GM18868 (cell line): ENCODE measurements at regions not wholly inside any gene's neighbourhood (a gene's known extent, or its start where the extent isn't known, plus 50 kb on each side); places are given as distances from the start of the nearest gene placed in this dataset.
A peak's percentile ranks its signal among the peaks of the same experiment; 100 is the strongest.
"Not testable (repeated sequence)": the region's sequence is repeated elsewhere in the genome, so short reads cannot be mapped to it uniquely, and the experiment has no call there.

Experiments used
- ATAC-seq: cut with Tn5 transposase; IDR thresholded peaks from one replicate; pipeline ENCODE4 v1.9.1; 2021; ENCODE audit warnings: mild to moderate bottlenecking, moderate library complexity; ENCODE audit not compliant: unreplicated experiment

- no peak for ATAC-seq
Measured at GRCh38 chr10:62585211-62585775, 211.1 kb downstream of the ZNF365 start.

GRCh38 chr10:62587011-62587410, 212.8 kb downstream of the ZNF365 start:
- no peak for ATAC-seq

- no peak for ATAC-seq
Measured at GRCh38 chr10:62588116-62588515, 213.9 kb downstream of the ZNF365 start.

- no peak for ATAC-seq
Measured at GRCh38 chr10:62589689-62590088, 214.8 kb upstream of the ADO start.

- ATAC-seq = no peak
Measured at GRCh38 chr10:62590306-62590705, 214.2 kb upstream of the ADO start.

- ATAC-seq = peak; percentile 76
Measured at GRCh38 chr10:62594093-62594520, 210.4 kb upstream of the ADO start.

- ATAC-seq = no peak
Measured at GRCh38 chr10:62597226-62597625, 207.3 kb upstream of the ADO start.

GRCh38 chr10:62599161-62599560, 205.4 kb upstream of the ADO start:
- no peak for ATAC-seq

- not testable (repeated sequence) for ATAC-seq
Measured at GRCh38 chr10:62606551-62606950, 198.0 kb upstream of the ADO start.

GRCh38 chr10:62608189-62608875, 196.2 kb upstream of the ADO start:
- not testable (repeated sequence) for ATAC-seq

- peak; percentile 88 for ATAC-seq
Measured at GRCh38 chr10:62610649-62611229, 193.8 kb upstream of the ADO start.

GRCh38 chr10:62613424-62613823, 191.1 kb upstream of the ADO start:
- ATAC-seq = no peak

GRCh38 chr10:62613859-62614258, 190.7 kb upstream of the ADO start:
- ATAC-seq = no peak

GRCh38 chr10:62614389-62615157, 189.9 kb upstream of the ADO start:
- no peak for ATAC-seq

- ATAC-seq = no peak
Measured at GRCh38 chr10:62616885-62617590, 187.5 kb upstream of the ADO start.

- no peak for ATAC-seq
Measured at GRCh38 chr10:62617652-62618051, 186.9 kb upstream of the ADO start.

GRCh38 chr10:62618054-62618453, 186.5 kb upstream of the ADO start:
- no peak for ATAC-seq

GRCh38 chr10:62618576-62619412, 185.7 kb upstream of the ADO start:
- peak; percentile 75 for ATAC-seq

GRCh38 chr10:62619413-62619738, 185.1 kb upstream of the ADO start:
- ATAC-seq = peak; percentile 27

- ATAC-seq = no peak
Measured at GRCh38 chr10:62620491-62620890, 184.0 kb upstream of the ADO start.
